ENCODE measurements at regions not wholly inside any gene's neighbourhood (a gene's known extent, or its start where the extent isn't known, plus 50 kb on each side); places are given as distances from the start of the nearest gene placed in this dataset.

DNA sequence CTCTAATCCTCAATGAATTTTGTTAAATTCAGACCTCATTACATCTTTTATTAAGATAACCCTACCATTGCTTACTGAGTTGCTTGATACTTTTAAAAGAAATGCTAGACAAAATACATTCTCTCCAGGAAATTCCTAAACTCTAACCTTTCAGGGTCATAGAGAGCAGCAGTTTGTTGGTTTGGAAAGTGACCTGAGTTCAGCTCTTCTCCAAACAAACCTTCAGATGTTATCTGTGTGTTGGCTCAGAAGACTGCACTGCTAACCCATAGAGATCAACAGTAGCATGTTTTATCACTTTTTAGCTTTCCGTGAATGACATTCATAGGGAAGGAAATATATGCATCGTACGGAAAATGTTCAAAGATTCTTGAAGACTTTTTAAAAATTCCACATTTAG lies 101.8 kb upstream of the VEGFC start:
- no peaks in the 10 kb centered on the region for H3K27me3 Mint-ChIP-seq
- no peak overlapping the region for H3K27ac ChIP-seq (ENCODE audit: low read length)
- H3K4me1 ChIP-seq (ENCODE audit: control insufficient read depth in 1 of 2, extremely low read depth in 1 of 2, insufficient read depth in 2 of 2, low read length in 2 of 2): no peaks in the 10 kb centered on the region
- H3K27ac Mint-ChIP-seq: no peak overlapping the region
- DNase-seq (no peak), ATAC-seq (replicated peaks in 1 of 4) (no peak)
- no peaks in the 10 kb centered on the region for H3K9me3 ChIP-seq
- H3K4me3 ChIP-seq (ENCODE audit: control insufficient read depth in 1 of 2, extremely low read depth in 1 of 2, low read length in 1 of 2): no peak overlapping the region
- H3K4me3 Mint-ChIP-seq: no peak overlapping the region
- ChIA-PET POLR2A (interaction anchor here in 1 of 2 donors (0.6 kb wide), 1 partner anchor 200 kb away, joined by 3 read pairs; no protein-coding TSS in a partner anchor), CTCF (no interaction called here)
- no peaks in the 10 kb centered on the region for H3K4me1 Mint-ChIP-seq
- H3K36me3 ChIP-seq (ENCODE audit: control insufficient read depth in 2 of 2, extremely low read depth in 1 of 2, insufficient read depth in 1 of 2, low read length in 1 of 2): no peaks in the 10 kb centered on the region
- no peaks in the 10 kb centered on the region for H3K27me3 ChIP-seq (replicated peaks in 1 of 2; ENCODE audit: control insufficient read depth in 2 of 2, extremely low read depth in 1 of 2, insufficient read depth in 2 of 2, low read length in 1 of 2)
- WGBS (ENCODE audit: insufficient coverage): no CpG with 5 or more reads among the region's 3 CpGs
- peaks cover 0 to 6% (median 0%) of the 10 kb centered on the region in 3 donors for H3K9me3 Mint-ChIP-seq
- H3K36me3 Mint-ChIP-seq: no peaks in the 10 kb centered on the region

DNA sequence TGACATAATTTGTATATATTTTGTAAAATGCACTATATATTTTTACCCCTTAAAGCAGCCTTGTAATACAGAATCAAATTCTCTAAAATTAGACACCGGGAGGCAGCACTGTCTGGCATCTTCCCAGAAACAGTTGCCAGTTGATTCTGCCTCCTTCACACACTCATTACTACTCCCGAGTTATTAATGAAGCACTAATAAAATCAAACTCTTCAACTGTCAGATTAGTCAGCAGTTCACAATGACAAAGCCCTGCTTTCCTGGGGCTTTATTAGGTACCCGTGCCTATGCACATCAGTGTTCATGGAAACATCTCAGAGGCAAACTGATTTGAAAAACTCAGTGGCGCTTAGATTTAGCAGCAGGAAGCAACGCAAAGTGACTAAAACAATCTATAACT lies 103.5 kb upstream of the VEGFC start:
- no peak for DNase-seq
- Histone ChIP-seq H3K4me3 (ENCODE audit: control insufficient read depth in 1 of 2, extremely low read depth in 1 of 2, low read length in 1 of 2) (no peak overlapping the region), H3K27me3 (replicated peaks in 1 of 2; ENCODE audit: control insufficient read depth in 2 of 2, extremely low read depth in 1 of 2, insufficient read depth in 2 of 2, low read length in 1 of 2) (no peaks in the 10 kb centered on the region), H3K9me3 (no peaks in the 10 kb centered on the region), H3K36me3 (ENCODE audit: control insufficient read depth in 2 of 2, extremely low read depth in 1 of 2, insufficient read depth in 1 of 2, low read length in 1 of 2) (no peaks in the 10 kb centered on the region), H3K4me1 (ENCODE audit: control insufficient read depth in 1 of 2, extremely low read depth in 1 of 2, insufficient read depth in 2 of 2, low read length in 2 of 2) (no peaks in the 10 kb centered on the region), H3K27ac (ENCODE audit: low read length) (no peak overlapping the region)
- ATAC-seq (replicated peaks in 1 of 4): no peak
- CTCF ChIA-PET: no interaction called here
- POLR2A ChIA-PET: no interaction called here
- Mint-ChIP-seq H3K36me3 (no peaks in the 10 kb centered on the region), H3K9me3 (peaks cover 0 to 6% (median 0%) of the 10 kb centered on the region in 3 donors), H3K27ac (no peak overlapping the region), H3K4me1 (no peaks in the 10 kb centered on the region), H3K27me3 (no peaks in the 10 kb centered on the region), H3K4me3 (no peak overlapping the region)
- 61% methylated on average over 3 of the region's 5 CpGs for WGBS (ENCODE audit: insufficient coverage)

DNA sequence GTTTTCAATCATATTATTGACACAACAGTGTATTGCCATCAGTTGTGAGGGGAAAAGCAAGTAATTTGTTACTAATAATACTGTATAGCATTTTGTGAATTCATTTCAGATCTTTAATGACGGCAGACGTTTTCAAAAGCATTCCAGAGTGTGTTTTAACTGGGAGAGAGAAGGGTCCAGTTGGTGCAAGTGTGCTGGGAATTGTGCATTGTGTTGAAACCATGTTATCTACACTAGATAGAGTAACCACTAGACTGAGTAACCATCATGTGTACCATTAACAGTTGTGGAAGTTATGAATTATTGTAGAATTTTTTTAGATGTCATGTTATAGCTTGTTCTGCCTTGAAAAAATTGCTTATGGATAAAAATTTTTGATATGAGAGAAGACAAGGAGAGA lies 104.5 kb upstream of the VEGFC start:
- Histone ChIP-seq H3K27me3 (replicated peaks in 1 of 2; ENCODE audit: control insufficient read depth in 2 of 2, extremely low read depth in 1 of 2, insufficient read depth in 2 of 2, low read length in 1 of 2) (no peaks in the 10 kb centered on the region), H3K27ac (ENCODE audit: low read length) (no peak overlapping the region), H3K4me3 (ENCODE audit: control insufficient read depth in 1 of 2, extremely low read depth in 1 of 2, low read length in 1 of 2) (no peak overlapping the region), H3K9me3 (no peaks in the 10 kb centered on the region), H3K4me1 (ENCODE audit: control insufficient read depth in 1 of 2, extremely low read depth in 1 of 2, insufficient read depth in 2 of 2, low read length in 2 of 2) (no peaks in the 10 kb centered on the region), H3K36me3 (ENCODE audit: control insufficient read depth in 2 of 2, extremely low read depth in 1 of 2, insufficient read depth in 1 of 2, low read length in 1 of 2) (no peaks in the 10 kb centered on the region)
- no peak overlapping the region for H3K27ac Mint-ChIP-seq
- ATAC-seq (replicated peaks in 1 of 4): no peak
- H3K4me3 Mint-ChIP-seq: no peak overlapping the region
- no CpG with 5 or more reads among the region's 2 CpGs for WGBS (ENCODE audit: insufficient coverage)
- POLR2A ChIA-PET: no interaction called here
- CTCF ChIA-PET: no interaction called here
- peaks cover 0 to 6% (median 0%) of the 10 kb centered on the region in 3 donors for H3K9me3 Mint-ChIP-seq
- H3K36me3 Mint-ChIP-seq: no peaks in the 10 kb centered on the region
- no peaks in the 10 kb centered on the region for H3K4me1 Mint-ChIP-seq
- H3K27me3 Mint-ChIP-seq: no peaks in the 10 kb centered on the region
- DNase-seq: no peak

DNA sequence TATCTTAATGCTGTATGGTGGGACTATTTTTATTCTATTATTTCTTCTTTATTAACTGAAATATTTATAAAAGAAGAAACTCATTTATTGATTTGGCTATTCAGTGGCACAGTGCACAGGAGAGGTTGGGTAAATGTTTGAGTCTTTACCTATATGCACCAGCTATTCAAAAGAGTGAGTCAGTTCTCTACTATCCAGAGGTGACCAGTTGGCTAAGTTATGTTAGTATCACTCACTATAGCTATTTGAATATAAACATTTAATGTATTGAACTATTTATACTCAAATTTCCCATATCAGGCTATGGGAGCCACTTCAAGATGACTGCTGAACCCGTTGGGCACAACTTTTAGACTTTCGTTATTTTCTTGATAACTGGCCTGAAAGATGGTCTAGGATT lies 106.1 kb upstream of the VEGFC start:
- H3K36me3 ChIP-seq (ENCODE audit: control insufficient read depth in 2 of 2, extremely low read depth in 1 of 2, insufficient read depth in 1 of 2, low read length in 1 of 2): no peaks in the 10 kb centered on the region
- peaks cover 0 to 6% (median 0%) of the 10 kb centered on the region in 3 donors for H3K9me3 Mint-ChIP-seq
- no peaks in the 10 kb centered on the region for H3K4me1 ChIP-seq (ENCODE audit: control insufficient read depth in 1 of 2, extremely low read depth in 1 of 2, insufficient read depth in 2 of 2, low read length in 2 of 2)
- H3K4me3 Mint-ChIP-seq: no peak overlapping the region
- DNase-seq: no peak
- H3K27me3 ChIP-seq (replicated peaks in 1 of 2; ENCODE audit: control insufficient read depth in 2 of 2, extremely low read depth in 1 of 2, insufficient read depth in 2 of 2, low read length in 1 of 2): no peaks in the 10 kb centered on the region
- no peak overlapping the region for H3K27ac Mint-ChIP-seq
- H3K9me3 ChIP-seq: no peaks in the 10 kb centered on the region
- no peak overlapping the region for H3K4me3 ChIP-seq (ENCODE audit: control insufficient read depth in 1 of 2, extremely low read depth in 1 of 2, low read length in 1 of 2)
- no peaks in the 10 kb centered on the region for H3K4me1 Mint-ChIP-seq
- no peak overlapping the region for H3K27ac ChIP-seq (ENCODE audit: low read length)
- ChIA-PET CTCF (no interaction called here), POLR2A (no interaction called here)
- no peaks in the 10 kb centered on the region for H3K27me3 Mint-ChIP-seq
- no CpG with 5 or more reads among the region's 2 CpGs for WGBS (ENCODE audit: insufficient coverage)
- H3K36me3 Mint-ChIP-seq: no peaks in the 10 kb centered on the region
- no peak for ATAC-seq (replicated peaks in 1 of 4)

DNA sequence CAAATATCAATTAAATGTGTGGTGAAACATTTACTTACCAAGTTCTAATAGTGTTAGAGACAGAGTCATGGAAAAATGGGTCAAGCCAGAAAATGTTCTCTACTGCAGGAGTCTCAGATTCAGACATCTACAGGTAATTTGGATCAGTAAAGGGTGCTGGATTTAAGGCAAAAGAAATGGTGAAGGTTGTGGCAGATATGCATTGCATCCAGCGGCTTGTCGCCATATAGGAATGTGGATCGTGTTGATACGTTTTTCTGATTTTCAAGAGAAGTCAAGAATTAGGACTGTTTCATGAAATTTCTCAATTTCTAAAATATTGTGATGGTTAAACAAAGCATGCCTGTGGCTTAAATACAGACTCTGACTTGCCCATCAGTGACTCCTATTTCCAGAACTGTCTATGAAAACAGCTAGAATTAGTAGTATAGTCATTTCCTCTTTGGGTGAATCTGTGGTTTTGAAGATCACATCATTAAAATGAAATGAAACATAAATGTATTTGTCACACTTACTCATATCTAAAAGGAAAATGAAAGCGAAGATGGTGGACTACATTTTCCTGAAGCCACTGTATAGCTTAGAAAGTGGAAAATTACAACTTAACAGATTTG lies 110.1 kb upstream of the VEGFC start:
- no peaks in the 10 kb centered on the region for H3K4me1 Mint-ChIP-seq
- H3K9me3 ChIP-seq: no peaks in the 10 kb centered on the region
- no peaks in the 10 kb centered on the region for H3K27me3 ChIP-seq (replicated peaks in 1 of 2; ENCODE audit: control insufficient read depth in 2 of 2, extremely low read depth in 1 of 2, insufficient read depth in 2 of 2, low read length in 1 of 2)
- no peaks in the 10 kb centered on the region for H3K4me1 ChIP-seq (ENCODE audit: control insufficient read depth in 1 of 2, extremely low read depth in 1 of 2, insufficient read depth in 2 of 2, low read length in 2 of 2)
- H3K4me3 ChIP-seq (ENCODE audit: control insufficient read depth in 1 of 2, extremely low read depth in 1 of 2, low read length in 1 of 2): no peak overlapping the region
- 66% methylated on average over 4 of the region's 5 CpGs for WGBS (ENCODE audit: insufficient coverage)
- H3K27ac Mint-ChIP-seq: no peak overlapping the region
- CTCF ChIA-PET: no interaction called here
- no peaks in the 10 kb centered on the region for H3K27me3 Mint-ChIP-seq
- H3K9me3 Mint-ChIP-seq: peaks cover 0 to 6% (median 0%) of the 10 kb centered on the region in 3 donors
- H3K4me3 Mint-ChIP-seq: no peak overlapping the region
- H3K36me3 Mint-ChIP-seq: no peaks in the 10 kb centered on the region
- no peaks in the 10 kb centered on the region for H3K36me3 ChIP-seq (ENCODE audit: control insufficient read depth in 2 of 2, extremely low read depth in 1 of 2, insufficient read depth in 1 of 2, low read length in 1 of 2)
- no peak for DNase-seq
- ATAC-seq (replicated peaks in 1 of 4): no peak
- POLR2A ChIA-PET: no interaction called here
- no peak overlapping the region for H3K27ac ChIP-seq (ENCODE audit: low read length)

DNA sequence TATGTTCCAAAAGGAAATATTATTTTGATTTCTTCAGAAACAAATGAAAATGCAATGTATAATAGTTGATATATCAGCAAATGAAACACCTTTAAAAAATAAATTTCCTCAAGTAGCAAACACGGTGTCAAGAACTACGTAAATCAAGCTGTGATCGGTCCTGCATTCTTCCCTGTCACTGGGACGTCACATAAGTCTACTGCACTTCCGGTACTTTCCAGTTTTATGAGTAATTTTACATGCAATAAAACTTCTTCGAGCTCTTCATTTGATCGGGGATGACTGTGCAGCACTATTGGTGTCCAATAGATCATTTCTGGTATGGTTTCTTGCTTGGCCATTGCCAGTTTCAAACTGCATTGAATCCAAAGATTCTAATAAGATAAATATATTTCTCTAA lies 114.0 kb upstream of the VEGFC start:
- no peaks in the 10 kb centered on the region for H3K4me1 ChIP-seq (ENCODE audit: control insufficient read depth in 1 of 2, extremely low read depth in 1 of 2, insufficient read depth in 2 of 2, low read length in 2 of 2)
- CTCF ChIA-PET: no interaction called here
- no peak overlapping the region for H3K27ac ChIP-seq (ENCODE audit: low read length)
- Mint-ChIP-seq H3K27me3 (no peaks in the 10 kb centered on the region), H3K4me1 (no peaks in the 10 kb centered on the region), H3K4me3 (no peak overlapping the region), H3K27ac (no peak overlapping the region), H3K36me3 (no peaks in the 10 kb centered on the region), H3K9me3 (peaks cover 0 to 3% (median 0%) of the 10 kb centered on the region in 3 donors)
- ATAC-seq (replicated peaks in 1 of 4) (no peak), DNase-seq (no peak)
- H3K27me3 ChIP-seq (replicated peaks in 1 of 2; ENCODE audit: control insufficient read depth in 2 of 2, extremely low read depth in 1 of 2, insufficient read depth in 2 of 2, low read length in 1 of 2): no peaks in the 10 kb centered on the region
- H3K4me3 ChIP-seq (ENCODE audit: control insufficient read depth in 1 of 2, extremely low read depth in 1 of 2, low read length in 1 of 2): no peak overlapping the region
- POLR2A ChIA-PET: no interaction called here
- H3K9me3 ChIP-seq: no peaks in the 10 kb centered on the region
- 86% methylated on average over 5 of the region's 7 CpGs for WGBS (ENCODE audit: insufficient coverage)
- no peaks in the 10 kb centered on the region for H3K36me3 ChIP-seq (ENCODE audit: control insufficient read depth in 2 of 2, extremely low read depth in 1 of 2, insufficient read depth in 1 of 2, low read length in 1 of 2)

DNA sequence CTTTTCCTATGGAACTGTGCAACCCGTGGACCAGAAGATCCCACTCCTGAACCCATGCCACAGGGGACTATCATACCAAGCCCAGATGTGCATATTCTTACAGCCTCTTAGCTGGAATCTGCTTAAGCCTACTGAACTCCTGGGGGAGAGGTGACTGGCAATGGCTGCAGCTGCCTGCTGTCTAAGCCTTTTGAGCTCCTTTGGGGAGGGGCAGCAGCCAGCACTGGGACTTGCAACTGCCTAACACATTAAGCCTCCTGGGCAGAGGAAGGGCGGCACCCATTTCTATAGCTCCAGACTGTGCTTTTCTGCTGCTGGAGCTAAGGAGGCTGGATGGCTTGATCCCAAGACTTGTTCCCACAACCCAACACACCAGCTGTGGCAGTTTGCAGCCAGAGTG lies 117.9 kb upstream of the VEGFC start:
- no peaks in the 10 kb centered on the region for H3K4me1 ChIP-seq (ENCODE audit: control insufficient read depth in 1 of 2, extremely low read depth in 1 of 2, insufficient read depth in 2 of 2, low read length in 2 of 2)
- H3K27ac ChIP-seq (ENCODE audit: low read length): no peak overlapping the region
- no peaks in the 10 kb centered on the region for H3K9me3 ChIP-seq
- Mint-ChIP-seq H3K27me3 (no peaks in the 10 kb centered on the region), H3K36me3 (no peaks in the 10 kb centered on the region), H3K4me1 (no peaks in the 10 kb centered on the region), H3K4me3 (no peak overlapping the region), H3K27ac (no peak overlapping the region), H3K9me3 (peaks cover 11 to 17% (median 14%) of the 10 kb centered on the region in 3 donors)
- POLR2A ChIA-PET: no interaction called here
- no peak for DNase-seq
- no peaks in the 10 kb centered on the region for H3K36me3 ChIP-seq (ENCODE audit: control insufficient read depth in 2 of 2, extremely low read depth in 1 of 2, insufficient read depth in 1 of 2, low read length in 1 of 2)
- 82% methylated on average over 2 of the region's 2 CpGs for WGBS (ENCODE audit: insufficient coverage)
- CTCF ChIA-PET: no interaction called here
- H3K4me3 ChIP-seq (ENCODE audit: control insufficient read depth in 1 of 2, extremely low read depth in 1 of 2, low read length in 1 of 2): no peak overlapping the region
- ATAC-seq (replicated peaks in 1 of 4): no peak
- H3K27me3 ChIP-seq (replicated peaks in 1 of 2; ENCODE audit: control insufficient read depth in 2 of 2, extremely low read depth in 1 of 2, insufficient read depth in 2 of 2, low read length in 1 of 2): no peaks in the 10 kb centered on the region
